GM23338 (cell line): ENCODE measurements at regions not wholly inside any gene's neighbourhood (a gene's known extent, or its start where the extent isn't known, plus 50 kb on each side); places are given as distances from the start of the nearest gene placed in this dataset.

ENCODE experiments used
- ATAC-seq: fragments of 200-7000 bp; cut with Tn5 transposase; 3 replicates; pipeline ENCODE4 v1.9.1; 2020
- DNase-seq: peaks from one replicate; pipeline ENCODE4 v3.0.0-alpha.2; 2015; ENCODE audit warnings: low spot score
- H2AFZ ChIP-seq: fragments of 200-600 bp; sonication (generic); 2 replicates; pipeline ENCODE4 v1.8.0; 2016; ENCODE audit warnings: antibody characterized with exemption, mild to moderate bottlenecking, moderate library complexity
- H3F3A ChIP-seq: fragments of 200-600 bp; sonication (generic); replicated peaks from 2 replicates; pipeline ENCODE4 v1.8.0; 2017; ENCODE audit warnings: antibody characterized with exemption, mixed run types, low read depth
- H3K27ac ChIP-seq: fragments of 200-600 bp; sonication (generic); 2 replicates; pipeline ENCODE4 v1.6.1; 2016; ENCODE audit warnings: low read depth
- H3K27me3 ChIP-seq: fragments of 200-600 bp; sonication (generic); 2 replicates; pipeline ENCODE4 v1.8.0; 2016; ENCODE audit warnings: mild to moderate bottlenecking, mixed run types, moderate library complexity; ENCODE audit not compliant: insufficient read depth
- H3K36me3 ChIP-seq: fragments of 200-600 bp; sonication (generic); 2 replicates; pipeline ENCODE4 v1.8.0; 2016; ENCODE audit warnings: mild to moderate bottlenecking; ENCODE audit not compliant: insufficient read depth
- H3K4me1 ChIP-seq: fragments of 200-600 bp; sonication (generic); 2 replicates; pipeline ENCODE4 v1.8.0; 2016; ENCODE audit warnings: mild to moderate bottlenecking, moderate library complexity; ENCODE audit not compliant: insufficient read depth
- H3K4me2 ChIP-seq: fragments of 200-600 bp; sonication (generic); 2 replicates; pipeline ENCODE4 v1.7.1; 2017; ENCODE audit warnings: mixed run types
- H3K4me3 ChIP-seq: fragments of 200-600 bp; sonication (generic); 2 replicates; pipeline ENCODE4 v1.6.1; 2016; ENCODE audit warnings: mixed run types
- H3K79me2 ChIP-seq: fragments of 200-600 bp; sonication (generic); replicated peaks from 2 replicates; pipeline ENCODE4 v1.8.0; 2017; ENCODE audit warnings: mild to moderate bottlenecking; ENCODE audit not compliant: insufficient read depth
- H3K9me2 ChIP-seq: fragments of 200-600 bp; sonication (generic); 2 replicates; pipeline ENCODE4 v1.8.0; 2017; ENCODE audit not compliant: insufficient read depth
- H4K20me1 ChIP-seq: fragments of 200-600 bp; sonication (generic); replicated peaks from 2 replicates; pipeline ENCODE4 v1.8.0; 2017; ENCODE audit warnings: mild to moderate bottlenecking; ENCODE audit not compliant: insufficient read depth
- H3K27ac Mint-ChIP-seq: 2 replicates; pipeline ENCODE4 v1.8.0; 2020; ENCODE audit warnings: inconsistent platforms, mild to moderate bottlenecking, moderate library complexity, mixed read lengths
- H3K27me3 Mint-ChIP-seq: 3 replicates; pipeline ENCODE4 v1.8.0; 2022; ENCODE audit warnings: low read depth, mild to moderate bottlenecking, moderate library complexity, mixed read lengths, inconsistent platforms; ENCODE audit not compliant: insufficient read depth, poor library complexity
- H3K36me3 Mint-ChIP-seq: 3 replicates; pipeline ENCODE4 v1.8.0; 2021; ENCODE audit warnings: low read depth, mild to moderate bottlenecking, inconsistent platforms, moderate library complexity, mixed read lengths
- H3K4me1 Mint-ChIP-seq: 3 replicates; pipeline ENCODE4 v1.8.0; 2020; ENCODE audit warnings: mild to moderate bottlenecking, inconsistent platforms, mixed read lengths
- H3K4me3 Mint-ChIP-seq: 3 replicates; pipeline ENCODE4 v1.8.0; 2021; ENCODE audit warnings: moderate library complexity, mild to moderate bottlenecking, inconsistent platforms, mixed read lengths
- H3K9me3 Mint-ChIP-seq: 3 replicates; pipeline ENCODE4 v1.8.0; 2020; ENCODE audit warnings: moderate library complexity, mild to moderate bottlenecking, inconsistent platforms, mixed read lengths
- CREB1 ChIP-seq: fragments of 250-450 bp; sonication (Bioruptor Pico); IDR thresholded peaks from 2 replicates; pipeline ENCODE4 v1.5.0; 2020; ENCODE audit warnings: low read depth, mild to moderate bottlenecking, moderate library complexity
- CTCF ChIP-seq, 2 experiments: fragments of 200-600 bp in 1 of 2; sonication (generic) in 1 of 2; conservative IDR thresholded peaks; 2 replicates each; pipeline versions ENCODE4 v1.5.1 to v1.6.1; 2016 to 2017; ENCODE audit warnings: antibody characterized with exemption in 2 of 2, low read depth in 2 of 2, mild to moderate bottlenecking in 2 of 2, moderate library complexity in 1 of 2
- ETS1 ChIP-seq: IDR thresholded peaks from 2 replicates; pipeline ENCODE4 v1.6.1; 2016; ENCODE audit warnings: antibody characterized with exemption
- EZH2 ChIP-seq: fragments of 200-600 bp; sonication (generic); IDR thresholded peaks from one replicate; pipeline ENCODE4 v1.8.0; 2017; ENCODE audit warnings: antibody characterized with exemption, mild to moderate bottlenecking, low read depth; ENCODE audit not compliant: unreplicated experiment
- EZH2phosphoT487 ChIP-seq: fragments of 200-600 bp; sonication (generic); IDR thresholded peaks from one replicate; pipeline ENCODE4 v1.8.1; 2018; ENCODE audit warnings: antibody characterized with exemption; ENCODE audit not compliant: unreplicated experiment
- JUNB ChIP-seq: IDR thresholded peaks from one replicate; pipeline ENCODE4 v1.6.1; 2016; ENCODE audit warnings: antibody characterized with exemption; ENCODE audit not compliant: unreplicated experiment
- NANOG ChIP-seq: IDR thresholded peaks from 2 replicates; pipeline ENCODE4 v1.6.1; 2016; ENCODE audit warnings: antibody characterized with exemption, borderline replicate concordance
- POLR2AphosphoS5 ChIP-seq: IDR thresholded peaks from 2 replicates; pipeline ENCODE4 v1.6.1; 2016; ENCODE audit warnings: antibody characterized with exemption, low read depth
- REST ChIP-seq: IDR thresholded peaks from one replicate; pipeline ENCODE4 v1.6.1; 2018; ENCODE audit warnings: antibody characterized with exemption; ENCODE audit not compliant: unreplicated experiment
- STAT1 ChIP-seq: IDR thresholded peaks from one replicate; pipeline ENCODE4 v1.6.1; 2016; ENCODE audit warnings: antibody characterized with exemption; ENCODE audit not compliant: unreplicated experiment
- ZNF114 ChIP-seq: fragments of 250-450 bp; sonication (Bioruptor Pico); IDR thresholded peaks from 2 replicates; pipeline ENCODE4 v1.5.0; 2020; ENCODE audit warnings: mild to moderate bottlenecking, moderate library complexity
- ZNF331 ChIP-seq: fragments of 250-450 bp; sonication (Bioruptor Pico); IDR thresholded peaks from 2 replicates; pipeline ENCODE4 v1.5.0; 2020; ENCODE audit warnings: low read depth, mild to moderate bottlenecking, moderate library complexity
- ZNF462 ChIP-seq: fragments of 250-450 bp; sonication (Bioruptor Pico); IDR thresholded peaks from 2 replicates; pipeline ENCODE4 v1.5.0; 2020; ENCODE audit warnings: mild to moderate bottlenecking, moderate library complexity

GRCh38 chr10:123379156-123379555 is 225.0 kb downstream of the BUB3 start:
- H3K9me2 ChIP-seq = 0 out of 2 replicates have a peak, but pooled peaks cover 5% of the 10 kb centered on the region
- no peaks in the 10 kb centered on the region for H3K79me2 ChIP-seq
- DNase-seq (peak; percentile 43), ATAC-seq (peak; percentile 89)
- H3K27me3 ChIP-seq = no peaks in the 10 kb centered on the region
- Mint-ChIP-seq H3K27ac (no peak overlapping the region), H3K36me3 (peaks cover 5% of the 10 kb centered on the region; the same call in 2 of the 3 replicates), H3K27me3 (peaks cover 9% of the 10 kb centered on the region), H3K4me3 (no peak overlapping the region), H3K9me3 (peaks cover 2% of the 10 kb centered on the region; the same call in 1 of the 3 replicates), H3K4me1 (peaks cover 20% of the 10 kb centered on the region; the same call in 2 of the 3 replicates)
- H4K20me1 ChIP-seq = no peaks in the 10 kb centered on the region
- H2AFZ ChIP-seq = no peak overlapping the region
- H3K4me2 ChIP-seq = no peak overlapping the region
- H3K36me3 ChIP-seq = no peaks in the 10 kb centered on the region
- no peak overlapping the region for H3K4me3 ChIP-seq
- no peak for TF ChIP-seq ETS1
- no peak for TF ChIP-seq REST
- TF ChIP-seq EZH2 = no peak
- no peak for TF ChIP-seq ZNF331
- TF ChIP-seq JUNB = no peak
- no peak for TF ChIP-seq STAT1
- TF ChIP-seq ZNF114 (CRISPR knock-in tag) = no peak
- no peak for TF ChIP-seq EZH2phosphoT487
- TF ChIP-seq NANOG = no peak
- TF ChIP-seq POLR2AphosphoS5 = no peak
- no peak for TF ChIP-seq ZNF462
- no peak for TF ChIP-seq CREB1 (CRISPR knock-in tag)
- no peak for TF ChIP-seq CTCF (conservative IDR thresholded peaks at IDR 0.05; ENCODE audit: low read depth in 2 of 2)
- H3F3A ChIP-seq = no peaks in the 10 kb centered on the region
- H3K4me1 ChIP-seq = no peaks in the 10 kb centered on the region; the same call in 1 of the 2 replicates
- no peak overlapping the region for H3K27ac ChIP-seq
